ENCODE measurements at regions not wholly inside any gene's neighbourhood (a gene's known extent, or its start where the extent isn't known, plus 50 kb on each side); places are given as distances from the start of the nearest gene placed in this dataset.
"Not testable (repeated sequence)": the region's sequence is repeated elsewhere in the genome, so short reads cannot be mapped to it uniquely, and the experiment has no call there.

- H3K4me3 ChIP-seq (ENCODE audit: low read depth, low read length) = no peak overlapping the region
- peak; percentile 9 for DNase-seq (ENCODE audit: low read depth)
- no peak for TF ChIP-seq CTCF (IDR thresholded peaks at IDR 0.05; ENCODE audit: insufficient read depth, low read length)
Measured at GRCh38 chr7:114293289-114294012, 121.2 kb upstream of the FOXP2 start.

- no peak for TF ChIP-seq CTCF (IDR thresholded peaks at IDR 0.05; ENCODE audit: insufficient read depth, low read length)
- no peak overlapping the region for H3K4me3 ChIP-seq (ENCODE audit: low read depth, low read length)
- no peak for DNase-seq (ENCODE audit: low read depth)
Measured at GRCh38 chr7:114279901-114280300, 134.7 kb upstream of the FOXP2 start.

GRCh38 chr7:114273218-114273617, 141.4 kb upstream of the FOXP2 start:
- TF ChIP-seq CTCF (IDR thresholded peaks at IDR 0.05; ENCODE audit: insufficient read depth, low read length) = no peak
- H3K4me3 ChIP-seq (ENCODE audit: low read depth, low read length) = no peak overlapping the region
- DNase-seq (ENCODE audit: low read depth) = no peak

- no peak for TF ChIP-seq CTCF (IDR thresholded peaks at IDR 0.05; ENCODE audit: insufficient read depth, low read length)
- H3K4me3 ChIP-seq (ENCODE audit: low read depth, low read length) = no peak overlapping the region
- no peak for DNase-seq (ENCODE audit: low read depth)
Measured at GRCh38 chr7:114269714-114270113, 144.9 kb upstream of the FOXP2 start.

GRCh38 chr7:114267550-114267949, 147.1 kb upstream of the FOXP2 start:
- not testable (repeated sequence) for DNase-seq (ENCODE audit: low read depth); H3K4me3 ChIP-seq (ENCODE audit: low read depth, low read length)

GRCh38 chr7:114264023-114264422, 150.6 kb upstream of the FOXP2 start:
- no peak overlapping the region for H3K4me3 ChIP-seq (ENCODE audit: low read depth, low read length)
- DNase-seq (ENCODE audit: low read depth) = peak; percentile 11
- no peak for TF ChIP-seq CTCF (IDR thresholded peaks at IDR 0.05; ENCODE audit: insufficient read depth, low read length)

DNA sequence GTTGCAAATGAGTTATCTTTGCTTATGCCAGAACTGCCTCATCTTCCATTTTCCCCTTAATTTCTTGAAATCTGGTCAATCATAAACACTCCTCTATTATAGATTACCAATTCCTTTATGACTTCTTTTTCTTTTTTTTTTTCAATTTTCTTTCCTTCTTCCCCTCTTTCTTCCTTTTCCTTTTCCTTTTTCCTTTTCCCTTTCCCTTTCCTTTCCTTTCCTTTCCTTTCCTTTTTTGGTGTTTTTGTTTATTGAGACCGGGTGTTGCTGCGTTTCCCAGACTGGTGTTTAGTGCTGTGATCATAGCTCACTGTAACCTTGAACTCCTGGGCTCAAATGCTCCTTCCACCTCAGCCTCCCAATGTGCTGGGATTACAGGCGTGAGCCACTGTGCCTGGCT, 151.4 kb upstream of the FOXP2 start:
- H3K4me3 ChIP-seq (ENCODE audit: low read depth, low read length) = no peak overlapping the region
- DNase-seq (ENCODE audit: low read depth) = no peak
- no peak for TF ChIP-seq CTCF (IDR thresholded peaks at IDR 0.05; ENCODE audit: insufficient read depth, low read length)
